HEK293 (cell line): ENCODE measurements at regions not wholly inside any gene's neighbourhood (a gene's known extent, or its start where the extent isn't known, plus 50 kb on each side); places are given as distances from the start of the nearest gene placed in this dataset.

ENCODE experiments used
- CTCF ChIA-PET: fragments of 350-600 bp; formaldehyde crosslinking; extraction: SDS; loops from one replicate; lab custom pipeline; 2021; ENCODE audit warnings: antibody characterized with exemption; lab: Yijun Ruan, JAX
- POLR2A ChIA-PET: fragments of 300-600 bp; formaldehyde crosslinking; extraction: SDS; loops from one replicate; lab custom pipeline; 2020; ENCODE audit warnings: antibody characterized with exemption, inconsistent platforms; lab: Yijun Ruan, JAX
- H3K27ac ChIP-seq: fragments of 200-500 bp; sonication (Bioruptor generic); 2 replicates; pipeline ENCODE4 v1.5.1; 2014; ENCODE audit warnings: low read depth, low read length, control low read depth, inconsistent platforms; ENCODE audit errors: extremely low read depth
- H3K36me3 ChIP-seq, 2 experiments: fragments of 200-500 bp in 1 of 2; sonication (Bioruptor generic) in 1 of 2; 1 replicate in 1 of 2; 2 replicates in 1 of 2; pipeline ENCODE4 v1.5.1; 2014 to 2017; ENCODE audit warnings: inconsistent platforms in 2 of 2, low read length in 2 of 2; ENCODE audit not compliant: control insufficient read depth in 2 of 2, insufficient read depth in 1 of 2
- H3K4me1 ChIP-seq: fragments of 200-500 bp; sonication (Bioruptor generic); 2 replicates; pipeline ENCODE4 v1.5.1; 2014; ENCODE audit warnings: mild to moderate bottlenecking, low read length, inconsistent platforms; ENCODE audit not compliant: control insufficient read depth, insufficient read depth
- H3K4me3 ChIP-seq: 2 replicates; pipeline ENCODE4 v1.5.1; 2011; ENCODE audit warnings: low read depth, mild to moderate bottlenecking, control low read depth, low read length, moderate library complexity
- H3K9me3 ChIP-seq: fragments of 200-500 bp; sonication (Bioruptor generic); 2 replicates; pipeline ENCODE4 v1.5.1; 2014; ENCODE audit warnings: low read depth, low read length, inconsistent platforms; ENCODE audit not compliant: control insufficient read depth, insufficient read depth
- FEZF1 ChIP-seq: fragments of 450-650 bp; formaldehyde crosslinking; IDR thresholded peaks from 2 replicates; pipeline ENCODE4 v1.5.1; 2016; ENCODE audit warnings: missing biosample characterization, missing genetic modification characterization
- KLF1 ChIP-seq: fragments of 450-650 bp; formaldehyde crosslinking; IDR thresholded peaks from 2 replicates; pipeline ENCODE4 v1.5.1; 2016; ENCODE audit warnings: missing biosample characterization, missing genetic modification characterization
- KLF16 ChIP-seq: fragments of 450-650 bp; formaldehyde crosslinking; IDR thresholded peaks from 2 replicates; pipeline ENCODE4 v1.5.1; 2017; ENCODE audit warnings: missing biosample characterization, missing genetic modification characterization
- KLF9 ChIP-seq: fragments of 450-650 bp; formaldehyde crosslinking; IDR thresholded peaks from 2 replicates; pipeline ENCODE4 v1.5.1; 2016; ENCODE audit warnings: missing biosample characterization, missing genetic modification characterization, low read depth
- OSR2 ChIP-seq: fragments of 450-650 bp; formaldehyde crosslinking; IDR thresholded peaks from 2 replicates; pipeline ENCODE4 v1.5.1; 2016; ENCODE audit warnings: missing biosample characterization, missing genetic modification characterization
- SETDB1 ChIP-seq: IDR thresholded peaks from one replicate; pipeline ENCODE4 v1.6.1; 2017; ENCODE audit warnings: mild to moderate bottlenecking, low read length, moderate library complexity, mixed read lengths; ENCODE audit not compliant: insufficient read length
- ZBTB8A ChIP-seq: fragments of 450-650 bp; formaldehyde crosslinking; IDR thresholded peaks from 2 replicates; pipeline ENCODE4 v1.5.1; 2016; ENCODE audit warnings: missing biosample characterization, missing genetic modification characterization
- ZNF133 ChIP-seq: fragments of 450-650 bp; formaldehyde crosslinking; IDR thresholded peaks from 2 replicates; pipeline ENCODE4 v1.5.1; 2016; ENCODE audit warnings: missing biosample characterization, missing genetic modification characterization
- ZNF169 ChIP-seq: fragments of 450-650 bp; formaldehyde crosslinking; IDR thresholded peaks from 2 replicates; pipeline ENCODE4 v1.5.1; 2016; ENCODE audit warnings: missing biosample characterization, missing genetic modification characterization
- ZNF23 ChIP-seq: fragments of 450-650 bp; formaldehyde crosslinking; IDR thresholded peaks from 2 replicates; pipeline ENCODE4 v1.5.1; 2016; ENCODE audit warnings: missing biosample characterization, missing genetic modification characterization, borderline replicate concordance
- ZNF239 ChIP-seq: fragments of 450-650 bp; formaldehyde crosslinking; IDR thresholded peaks from 2 replicates; pipeline ENCODE4 v1.5.1; 2016; ENCODE audit warnings: missing biosample characterization, missing genetic modification characterization
- ZNF366 ChIP-seq: fragments of 450-650 bp; formaldehyde crosslinking; conservative IDR thresholded peaks from 2 replicates; pipeline ENCODE4 v1.5.1; 2016; ENCODE audit warnings: missing biosample characterization, missing genetic modification characterization
- ZNF433 ChIP-seq: fragments of 450-650 bp; formaldehyde crosslinking; IDR thresholded peaks from 2 replicates; pipeline ENCODE4 v1.5.1; 2016; ENCODE audit warnings: missing biosample characterization, missing genetic modification characterization, low read depth
- ZNF521 ChIP-seq: fragments of 450-650 bp; formaldehyde crosslinking; IDR thresholded peaks from 2 replicates; pipeline ENCODE4 v1.5.1; 2017; ENCODE audit warnings: missing biosample characterization, mild to moderate bottlenecking, missing genetic modification characterization
- ZNF529 ChIP-seq: fragments of 450-650 bp; formaldehyde crosslinking; IDR thresholded peaks from 2 replicates; pipeline ENCODE4 v1.5.1; 2017; ENCODE audit warnings: missing genetic modification characterization, missing biosample characterization; ENCODE audit not compliant: insufficient replicate concordance
- ZNF548 ChIP-seq: fragments of 450-650 bp; formaldehyde crosslinking; IDR thresholded peaks from 2 replicates; pipeline ENCODE4 v1.5.1; 2016; ENCODE audit warnings: missing biosample characterization, missing genetic modification characterization
- ZNF624 ChIP-seq: fragments of 450-650 bp; formaldehyde crosslinking; IDR thresholded peaks from 2 replicates; pipeline ENCODE4 v1.5.1; 2017; ENCODE audit warnings: missing biosample characterization, missing genetic modification characterization
- TF ChIP-seq, protein P1 (sequence below): fragments of 450-650 bp; formaldehyde crosslinking; IDR thresholded peaks from 2 replicates; pipeline ENCODE4 v1.5.1; 2017; ENCODE audit warnings: missing biosample characterization, missing genetic modification characterization
- TF ChIP-seq, protein P2 (sequence below): fragments of 450-650 bp; IDR thresholded peaks from 2 replicates; pipeline ENCODE4 v1.5.1; 2018; ENCODE audit warnings: missing biosample characterization, mild to moderate bottlenecking, missing genetic modification characterization
- TF ChIP-seq, protein P3 (sequence below): fragments of 450-650 bp; formaldehyde crosslinking; IDR thresholded peaks from 2 replicates; pipeline ENCODE4 v1.5.1; 2016; ENCODE audit warnings: missing biosample characterization, missing genetic modification characterization, borderline replicate concordance
- TF ChIP-seq, protein P4 (sequence below): fragments of 450-650 bp; formaldehyde crosslinking; IDR thresholded peaks from 2 replicates; pipeline ENCODE4; 2016; ENCODE audit warnings: missing biosample characterization, missing genetic modification characterization
- TF ChIP-seq, protein P5 (sequence below): fragments of 450-650 bp; formaldehyde crosslinking; optimal IDR thresholded peaks from 2 replicates; pipeline ENCODE3; 2016; ENCODE audit warnings: missing biosample characterization, mild to moderate bottlenecking, missing genetic modification characterization
- TF ChIP-seq, protein P6 (sequence below): fragments of 450-650 bp; formaldehyde crosslinking; IDR thresholded peaks from 2 replicates; pipeline ENCODE4 v1.5.1; 2016; ENCODE audit warnings: missing biosample characterization, missing genetic modification characterization

DNA sequence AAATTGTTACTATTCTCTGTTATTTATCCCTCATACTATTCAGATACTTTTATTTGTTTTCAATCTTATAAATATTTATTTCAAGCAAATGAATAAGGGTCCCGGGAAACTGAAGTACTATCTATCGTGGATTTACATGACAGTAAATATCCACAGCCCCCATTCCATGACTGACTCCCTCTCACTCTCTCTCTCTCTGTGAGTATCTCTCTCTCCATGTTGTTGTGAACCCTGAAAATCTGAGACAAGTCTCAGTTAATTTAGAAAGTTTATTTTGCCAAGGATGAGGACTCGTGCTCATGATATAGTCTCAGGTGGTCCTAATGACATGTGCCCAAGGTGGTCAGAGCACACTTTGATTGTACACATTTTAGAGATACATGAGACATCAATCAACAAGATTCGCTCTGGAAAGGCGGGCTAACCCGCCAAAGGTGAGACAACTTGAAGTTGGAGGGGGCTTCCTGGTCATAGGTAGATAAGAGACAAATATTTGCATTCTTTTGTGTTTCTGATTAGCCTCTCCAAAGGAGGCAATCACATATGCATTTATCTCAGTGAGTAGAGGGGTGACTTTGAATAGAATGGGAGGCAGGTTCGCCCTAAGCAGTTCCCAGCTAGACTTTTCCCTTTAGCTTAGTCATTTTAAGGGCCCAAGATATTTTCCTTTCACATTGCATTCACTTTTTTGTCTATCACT, 986.4 kb downstream of the NLGN4X start:
- Histone ChIP-seq H3K9me3 (no peaks in the 10 kb centered on the region), H3K27ac (no peak overlapping the region), H3K4me3 (no peak overlapping the region), H3K4me1 (no peaks in the 10 kb centered on the region), H3K36me3 (no peaks in the 10 kb centered on the region)
- TF ChIP-seq ZNF366 (tag by site-specific recombination) = no peak
- TF ChIP-seq, protein P1, sequence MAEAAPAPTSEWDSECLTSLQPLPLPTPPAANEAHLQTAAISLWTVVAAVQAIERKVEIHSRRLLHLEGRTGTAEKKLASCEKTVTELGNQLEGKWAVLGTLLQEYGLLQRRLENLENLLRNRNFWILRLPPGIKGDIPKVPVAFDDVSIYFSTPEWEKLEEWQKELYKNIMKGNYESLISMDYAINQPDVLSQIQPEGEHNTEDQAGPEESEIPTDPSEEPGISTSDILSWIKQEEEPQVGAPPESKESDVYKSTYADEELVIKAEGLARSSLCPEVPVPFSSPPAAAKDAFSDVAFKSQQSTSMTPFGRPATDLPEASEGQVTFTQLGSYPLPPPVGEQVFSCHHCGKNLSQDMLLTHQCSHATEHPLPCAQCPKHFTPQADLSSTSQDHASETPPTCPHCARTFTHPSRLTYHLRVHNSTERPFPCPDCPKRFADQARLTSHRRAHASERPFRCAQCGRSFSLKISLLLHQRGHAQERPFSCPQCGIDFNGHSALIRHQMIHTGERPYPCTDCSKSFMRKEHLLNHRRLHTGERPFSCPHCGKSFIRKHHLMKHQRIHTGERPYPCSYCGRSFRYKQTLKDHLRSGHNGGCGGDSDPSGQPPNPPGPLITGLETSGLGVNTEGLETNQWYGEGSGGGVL = no peak
- no peak for TF ChIP-seq ZNF23 (tag by site-specific recombination)
- TF ChIP-seq KLF9 (tag by site-specific recombination) = no peak
- TF ChIP-seq FEZF1 (tag by site-specific recombination) = no peak
- TF ChIP-seq ZNF529 = no peak
- TF ChIP-seq ZNF521 (tag by site-specific recombination) = no peak
- no peak for TF ChIP-seq ZNF239 (tag by site-specific recombination)
- no peak for TF ChIP-seq ZBTB8A (tag by site-specific recombination)
- ChIA-PET POLR2A (no interaction called here), CTCF (no interaction called here)

DNA sequence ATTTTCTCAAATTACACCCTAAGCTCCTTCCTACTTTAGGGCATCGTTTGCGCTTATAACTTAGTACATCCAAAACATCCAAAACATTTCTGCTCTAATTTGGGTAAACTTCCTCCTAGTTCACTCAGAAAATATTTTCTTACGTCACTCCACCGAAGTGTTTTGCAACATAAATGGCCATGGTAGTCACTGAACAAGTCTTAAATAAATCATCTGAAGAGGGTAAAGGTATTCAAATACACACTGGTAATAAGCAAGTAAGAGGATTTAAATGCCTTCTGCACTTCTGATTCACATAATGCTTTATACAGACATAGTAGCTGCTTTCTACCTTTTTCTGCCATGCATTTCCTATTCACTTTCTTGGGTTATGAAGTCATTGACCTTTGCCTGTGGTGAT, 991.9 kb downstream of the NLGN4X start:
- Histone ChIP-seq H3K36me3 (no peaks in the 10 kb centered on the region), H3K9me3 (no peaks in the 10 kb centered on the region), H3K4me3 (no peak overlapping the region), H3K27ac (no peak overlapping the region), H3K4me1 (no peaks in the 10 kb centered on the region)
- ChIA-PET POLR2A (no interaction called here), CTCF (no interaction called here)
- TF ChIP-seq, protein P2, sequence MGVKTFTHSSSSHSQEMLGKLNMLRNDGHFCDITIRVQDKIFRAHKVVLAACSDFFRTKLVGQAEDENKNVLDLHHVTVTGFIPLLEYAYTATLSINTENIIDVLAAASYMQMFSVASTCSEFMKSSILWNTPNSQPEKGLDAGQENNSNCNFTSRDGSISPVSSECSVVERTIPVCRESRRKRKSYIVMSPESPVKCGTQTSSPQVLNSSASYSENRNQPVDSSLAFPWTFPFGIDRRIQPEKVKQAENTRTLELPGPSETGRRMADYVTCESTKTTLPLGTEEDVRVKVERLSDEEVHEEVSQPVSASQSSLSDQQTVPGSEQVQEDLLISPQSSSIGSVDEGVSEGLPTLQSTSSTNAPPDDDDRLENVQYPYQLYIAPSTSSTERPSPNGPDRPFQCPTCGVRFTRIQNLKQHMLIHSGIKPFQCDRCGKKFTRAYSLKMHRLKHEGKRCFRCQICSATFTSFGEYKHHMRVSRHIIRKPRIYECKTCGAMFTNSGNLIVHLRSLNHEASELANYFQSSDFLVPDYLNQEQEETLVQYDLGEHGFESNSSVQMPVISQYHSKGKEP (tag by site-specific recombination) = no peak
- TF ChIP-seq, protein P3, sequence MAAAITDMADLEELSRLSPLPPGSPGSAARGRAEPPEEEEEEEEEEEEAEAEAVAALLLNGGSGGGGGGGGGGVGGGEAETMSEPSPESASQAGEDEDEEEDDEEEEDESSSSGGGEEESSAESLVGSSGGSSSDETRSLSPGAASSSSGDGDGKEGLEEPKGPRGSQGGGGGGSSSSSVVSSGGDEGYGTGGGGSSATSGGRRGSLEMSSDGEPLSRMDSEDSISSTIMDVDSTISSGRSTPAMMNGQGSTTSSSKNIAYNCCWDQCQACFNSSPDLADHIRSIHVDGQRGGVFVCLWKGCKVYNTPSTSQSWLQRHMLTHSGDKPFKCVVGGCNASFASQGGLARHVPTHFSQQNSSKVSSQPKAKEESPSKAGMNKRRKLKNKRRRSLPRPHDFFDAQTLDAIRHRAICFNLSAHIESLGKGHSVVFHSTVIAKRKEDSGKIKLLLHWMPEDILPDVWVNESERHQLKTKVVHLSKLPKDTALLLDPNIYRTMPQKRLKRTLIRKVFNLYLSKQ = no peak
- no peak for TF ChIP-seq ZNF548 (tag by site-specific recombination)
- no peak for TF ChIP-seq ZNF433 (tag by site-specific recombination)
- no peak for TF ChIP-seq ZNF624 (tag by site-specific recombination)
- TF ChIP-seq ZNF169 (tag by site-specific recombination) = no peak
- no peak for TF ChIP-seq KLF16 (tag by site-specific recombination)
- TF ChIP-seq OSR2 (tag by site-specific recombination) = no peak
- TF ChIP-seq SETDB1 = no peak
- TF ChIP-seq, protein P4, sequence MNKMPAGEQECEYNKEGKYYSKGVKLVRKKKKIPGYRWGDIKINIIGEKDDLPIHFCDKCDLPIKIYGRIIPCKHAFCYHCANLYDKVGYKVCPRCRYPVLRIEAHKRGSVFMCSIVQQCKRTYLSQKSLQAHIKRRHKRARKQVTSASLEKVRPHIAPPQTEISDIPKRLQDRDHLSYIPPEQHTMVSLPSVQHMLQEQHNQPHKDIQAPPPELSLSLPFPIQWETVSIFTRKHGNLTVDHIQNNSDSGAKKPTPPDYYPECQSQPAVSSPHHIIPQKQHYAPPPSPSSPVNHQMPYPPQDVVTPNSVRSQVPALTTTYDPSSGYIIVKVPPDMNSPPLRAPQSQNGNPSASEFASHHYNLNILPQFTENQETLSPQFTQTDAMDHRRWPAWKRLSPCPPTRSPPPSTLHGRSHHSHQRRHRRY (tag by site-specific recombination) = no peak
- TF ChIP-seq, protein P5, sequence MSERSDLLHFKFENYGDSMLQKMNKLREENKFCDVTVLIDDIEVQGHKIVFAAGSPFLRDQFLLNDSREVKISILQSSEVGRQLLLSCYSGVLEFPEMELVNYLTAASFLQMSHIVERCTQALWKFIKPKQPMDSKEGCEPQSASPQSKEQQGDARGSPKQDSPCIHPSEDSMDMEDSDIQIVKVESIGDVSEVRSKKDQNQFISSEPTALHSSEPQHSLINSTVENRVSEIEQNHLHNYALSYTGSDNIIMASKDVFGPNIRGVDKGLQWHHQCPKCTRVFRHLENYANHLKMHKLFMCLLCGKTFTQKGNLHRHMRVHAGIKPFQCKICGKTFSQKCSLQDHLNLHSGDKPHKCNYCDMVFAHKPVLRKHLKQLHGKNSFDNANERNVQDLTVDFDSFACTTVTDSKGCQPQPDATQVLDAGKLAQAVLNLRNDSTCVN (tag by site-specific recombination) = no peak
- no peak for TF ChIP-seq ZNF133 (tag by site-specific recombination)
- TF ChIP-seq, protein P6, sequence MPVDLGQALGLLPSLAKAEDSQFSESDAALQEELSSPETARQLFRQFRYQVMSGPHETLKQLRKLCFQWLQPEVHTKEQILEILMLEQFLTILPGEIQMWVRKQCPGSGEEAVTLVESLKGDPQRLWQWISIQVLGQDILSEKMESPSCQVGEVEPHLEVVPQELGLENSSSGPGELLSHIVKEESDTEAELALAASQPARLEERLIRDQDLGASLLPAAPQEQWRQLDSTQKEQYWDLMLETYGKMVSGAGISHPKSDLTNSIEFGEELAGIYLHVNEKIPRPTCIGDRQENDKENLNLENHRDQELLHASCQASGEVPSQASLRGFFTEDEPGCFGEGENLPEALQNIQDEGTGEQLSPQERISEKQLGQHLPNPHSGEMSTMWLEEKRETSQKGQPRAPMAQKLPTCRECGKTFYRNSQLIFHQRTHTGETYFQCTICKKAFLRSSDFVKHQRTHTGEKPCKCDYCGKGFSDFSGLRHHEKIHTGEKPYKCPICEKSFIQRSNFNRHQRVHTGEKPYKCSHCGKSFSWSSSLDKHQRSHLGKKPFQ = no peak
- TF ChIP-seq KLF1 (tag by site-specific recombination) = no peak
